22Rv1 (cell line): ENCODE measurements at regions not wholly inside any gene's neighbourhood (a gene's known extent, or its start where the extent isn't known, plus 50 kb on each side); places are given as distances from the start of the nearest gene placed in this dataset.

Experiments
- H3K27ac ChIP-seq: fragments of 450-650 bp; 2 replicates; pipeline ENCODE4 v1.5.1; 2017
- CTCF ChIP-seq: fragments of 450-650 bp; IDR thresholded peaks from 2 replicates; pipeline ENCODE4 v1.5.1; 2017; ENCODE audit warnings: mild to moderate bottlenecking
- ZFX ChIP-seq: fragments of 450-650 bp; IDR thresholded peaks from 2 replicates; pipeline ENCODE4 v1.6.1; 2017; ENCODE audit warnings: antibody characterized with exemption, borderline replicate concordance

GRCh38 chr13:39881887-39882286 lies 226.4 kb downstream of the COG6 start:
- no peak overlapping the region for H3K27ac ChIP-seq
- no peak for TF ChIP-seq ZFX
- no peak for TF ChIP-seq CTCF

GRCh38 chr13:39884166-39884565 lies 228.7 kb downstream of the COG6 start:
- TF ChIP-seq CTCF (no peak), ZFX (no peak)

GRCh38 chr13:39886336-39886735 lies 230.9 kb downstream of the COG6 start:
- TF ChIP-seq ZFX: no peak
- no peak for TF ChIP-seq CTCF
- no peak overlapping the region for H3K27ac ChIP-seq

More at GRCh38 chr13:39884166-39884565, 228.7 kb downstream of the COG6 start:
- H3K27ac ChIP-seq: no peak overlapping the region

GRCh38 chr13:39887387-39887786 lies 231.9 kb downstream of the COG6 start:
- no peak overlapping the region for H3K27ac ChIP-seq
- TF ChIP-seq ZFX (no peak), CTCF (no peak)

GRCh38 chr13:39888865-39889810 lies 233.7 kb downstream of the COG6 start:
- no peak overlapping the region for H3K27ac ChIP-seq
- TF ChIP-seq CTCF (no peak), ZFX (no peak)

GRCh38 chr13:39890537-39890936 lies 235.1 kb downstream of the COG6 start:
- H3K27ac ChIP-seq: no peak overlapping the region
- TF ChIP-seq CTCF: no peak
- TF ChIP-seq ZFX: no peak
